Mammary epithelial cell (primary cell): ENCODE measurements at regions not wholly inside any gene's neighbourhood (a gene's known extent, or its start where the extent isn't known, plus 50 kb on each side); places are given as distances from the start of the nearest gene placed in this dataset.
"Not testable (repeated sequence)": the region's sequence is repeated elsewhere in the genome, so short reads cannot be mapped to it uniquely, and the experiment has no call there.

Experiments used
- EZH2 ChIP-seq: IDR thresholded peaks from 2 replicates; pipeline ENCODE4 v1.6.1; 2012; ENCODE audit warnings: low read length, inconsistent platforms, borderline replicate concordance
- TF ChIP-seq, protein P1 (sequence below), 2 donors: IDR thresholded peaks in 1 of 2; conservative IDR thresholded peaks in 1 of 2; 2 replicates each; pipeline ENCODE4 v1.5.1; 2011 to 2012; ENCODE audit warnings: inconsistent platforms in 2 of 2, low read length in 2 of 2, mild to moderate bottlenecking in 2 of 2, control low read depth in 1 of 2, low read depth in 1 of 2; ENCODE audit not compliant: insufficient read depth in 1 of 2; ENCODE audit errors: extremely low read depth in 1 of 2

GRCh38 chr1:149248610-149249009, 145.3 kb upstream of the NBPF9 start:
- TF ChIP-seq, protein P1, sequence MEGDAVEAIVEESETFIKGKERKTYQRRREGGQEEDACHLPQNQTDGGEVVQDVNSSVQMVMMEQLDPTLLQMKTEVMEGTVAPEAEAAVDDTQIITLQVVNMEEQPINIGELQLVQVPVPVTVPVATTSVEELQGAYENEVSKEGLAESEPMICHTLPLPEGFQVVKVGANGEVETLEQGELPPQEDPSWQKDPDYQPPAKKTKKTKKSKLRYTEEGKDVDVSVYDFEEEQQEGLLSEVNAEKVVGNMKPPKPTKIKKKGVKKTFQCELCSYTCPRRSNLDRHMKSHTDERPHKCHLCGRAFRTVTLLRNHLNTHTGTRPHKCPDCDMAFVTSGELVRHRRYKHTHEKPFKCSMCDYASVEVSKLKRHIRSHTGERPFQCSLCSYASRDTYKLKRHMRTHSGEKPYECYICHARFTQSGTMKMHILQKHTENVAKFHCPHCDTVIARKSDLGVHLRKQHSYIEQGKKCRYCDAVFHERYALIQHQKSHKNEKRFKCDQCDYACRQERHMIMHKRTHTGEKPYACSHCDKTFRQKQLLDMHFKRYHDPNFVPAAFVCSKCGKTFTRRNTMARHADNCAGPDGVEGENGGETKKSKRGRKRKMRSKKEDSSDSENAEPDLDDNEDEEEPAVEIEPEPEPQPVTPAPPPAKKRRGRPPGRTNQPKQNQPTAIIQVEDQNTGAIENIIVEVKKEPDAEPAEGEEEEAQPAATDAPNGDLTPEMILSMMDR (conservative IDR thresholded peaks at IDR 0.05 in 1 of 2, IDR thresholded peaks at IDR 0.05 in 1 of 2; ENCODE audit: extremely low read depth in 1 of 2, insufficient read depth in 1 of 2, low read depth in 1 of 2, low read length in 2 of 2), result not testable (repeated sequence)
- not testable (repeated sequence) for TF ChIP-seq EZH2
